8988T (cell line): ENCODE measurements at regions not wholly inside any gene's neighbourhood (a gene's known extent, or its start where the extent isn't known, plus 50 kb on each side); places are given as distances from the start of the nearest gene placed in this dataset.

Experiments used
- DNase-seq: peaks from one replicate; pipeline ENCODE4 v3.0.0; 2011

GRCh38 chr6:112806163-112806865, 459.2 kb downstream of the RFPL4B start:
- no peak for DNase-seq

- no peak for DNase-seq
Observed at GRCh38 chr6:112821476-112821875, 474.3 kb downstream of the RFPL4B start.

DNA sequence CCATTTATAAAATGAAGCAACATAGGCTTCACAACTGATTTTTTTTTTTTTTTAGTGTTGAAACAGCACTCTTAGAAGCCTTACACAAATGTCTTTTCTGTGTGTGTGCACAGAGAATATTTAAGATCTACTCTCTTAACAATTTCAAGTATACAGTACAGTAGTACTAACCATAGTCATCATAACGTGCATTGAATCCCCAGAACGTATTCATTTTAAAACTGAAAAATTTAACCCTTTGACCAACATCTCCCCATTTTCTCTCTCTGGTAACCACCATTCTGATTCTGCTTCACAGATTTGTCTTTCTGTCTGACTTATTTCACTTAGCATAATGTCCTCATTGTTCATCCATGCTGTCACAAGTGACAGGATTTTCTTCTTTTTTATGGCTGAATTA, 475.6 kb downstream of the RFPL4B start:
- DNase-seq, result no peak

DNA sequence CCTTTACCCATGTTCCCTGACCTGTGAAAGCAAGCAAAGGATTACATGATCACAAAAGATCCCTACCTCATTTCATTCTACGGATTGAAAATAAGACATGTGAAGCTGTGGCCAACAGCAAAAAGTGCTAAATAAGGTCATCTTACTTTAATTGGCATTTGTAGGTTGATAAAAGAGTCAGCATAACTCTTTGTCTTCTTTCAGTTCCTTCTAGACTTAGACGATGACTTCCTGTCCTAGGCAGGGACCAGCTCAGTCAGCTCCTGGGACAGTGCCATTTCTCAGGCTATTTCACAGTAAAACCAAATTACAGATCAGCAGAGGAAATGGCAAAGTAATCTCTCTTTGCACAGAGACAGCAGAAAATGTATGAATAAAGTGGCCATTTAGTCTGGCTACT, 480.7 kb downstream of the RFPL4B start:
- DNase-seq, result no peak

GRCh38 chr6:112831022-112831421, 483.9 kb downstream of the RFPL4B start:
- DNase-seq, result no peak

- DNase-seq, result no peak
Observed at GRCh38 chr6:112833581-112834131, 486.5 kb downstream of the RFPL4B start.

DNA sequence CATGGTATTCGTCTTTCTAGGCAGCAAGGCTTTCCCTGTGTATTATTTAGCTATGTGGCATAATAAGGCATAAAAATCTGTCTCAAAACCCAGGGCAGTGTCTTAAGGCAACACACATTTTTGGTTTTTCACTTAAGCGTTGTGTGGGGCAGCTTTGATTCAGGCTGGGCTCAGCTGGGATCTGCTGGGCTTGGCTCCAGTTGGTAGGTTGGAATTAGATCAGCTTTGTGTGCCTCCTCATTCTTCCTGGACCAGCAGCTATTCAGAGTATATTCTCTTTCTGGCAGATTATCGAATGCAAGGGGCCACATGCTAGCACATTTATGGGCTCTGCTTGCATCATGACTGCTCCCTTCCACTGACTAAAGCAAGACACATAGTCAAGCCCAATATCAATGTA, 487.9 kb downstream of the RFPL4B start:
- DNase-seq, result no peak

DNA sequence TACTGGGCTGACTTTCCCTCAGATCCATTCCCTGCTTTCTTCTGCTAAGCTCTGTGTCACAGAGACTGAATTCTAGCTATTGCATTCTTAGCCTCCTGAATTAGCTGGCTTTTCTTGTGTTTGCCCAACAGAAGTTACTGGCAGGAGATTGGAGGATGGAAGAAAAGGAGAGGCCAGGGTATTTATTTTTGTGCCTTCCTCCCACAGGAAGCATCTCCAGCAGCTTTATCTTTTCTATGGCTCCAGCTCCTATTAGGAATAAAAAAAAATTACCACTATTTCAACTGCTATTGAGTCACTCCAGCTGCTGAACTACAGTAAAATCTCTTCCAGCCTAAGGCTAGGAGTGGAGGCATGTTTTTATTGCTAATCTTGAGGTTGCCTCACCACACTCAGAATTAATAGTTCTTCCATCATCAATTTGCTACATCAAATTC, 492.4 kb downstream of the RFPL4B start:
- DNase-seq, result no peak

- DNase-seq, result no peak
Observed at GRCh38 chr6:112841553-112842329, 494.6 kb downstream of the RFPL4B start.

GRCh38 chr6:112842330-112842685, 495.2 kb downstream of the RFPL4B start:
- no peak for DNase-seq

GRCh38 chr6:112846681-112847080, 499.6 kb downstream of the RFPL4B start:
- DNase-seq, result no peak

- DNase-seq, result no peak
Observed at GRCh38 chr6:112851146-112851545, 504.0 kb downstream of the RFPL4B start.

DNA sequence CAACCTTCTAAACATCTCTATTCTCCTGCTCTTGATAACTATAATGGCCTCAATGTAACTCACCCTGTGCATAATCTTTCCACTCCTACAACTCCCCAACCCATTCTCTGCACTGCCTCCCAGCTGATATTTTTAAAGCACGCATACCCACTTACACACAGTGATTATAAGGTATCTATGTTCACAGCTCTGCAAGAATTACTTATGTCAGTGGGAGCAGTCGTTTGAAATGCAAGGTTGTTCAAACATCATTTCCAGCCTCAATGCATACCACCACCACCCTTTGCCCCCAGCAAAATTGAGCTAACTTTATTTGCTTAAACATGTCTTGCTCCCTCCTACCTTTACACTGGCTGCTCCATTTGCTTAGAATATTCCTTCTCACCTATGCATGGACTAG, 506.0 kb downstream of the RFPL4B start:
- DNase-seq, result no peak

DNA sequence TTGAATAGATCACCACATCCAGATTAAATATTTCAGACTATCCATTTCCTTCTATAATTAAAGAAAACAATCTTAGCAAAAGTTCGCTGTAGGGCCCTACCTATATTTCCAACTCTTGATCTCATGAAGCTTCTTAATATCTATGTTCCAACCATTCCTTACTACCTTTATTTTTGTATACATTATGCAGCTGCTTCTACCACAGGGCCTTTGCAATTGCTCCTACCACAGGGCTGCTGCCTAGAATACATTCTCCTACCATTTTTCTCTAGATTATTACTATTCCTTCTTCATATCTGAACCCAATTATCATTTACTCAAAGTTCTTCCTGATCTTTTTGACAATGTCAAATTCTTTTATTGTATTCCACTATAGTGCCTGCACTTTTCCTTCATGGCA, 516.6 kb downstream of the RFPL4B start:
- no peak for DNase-seq

DNA sequence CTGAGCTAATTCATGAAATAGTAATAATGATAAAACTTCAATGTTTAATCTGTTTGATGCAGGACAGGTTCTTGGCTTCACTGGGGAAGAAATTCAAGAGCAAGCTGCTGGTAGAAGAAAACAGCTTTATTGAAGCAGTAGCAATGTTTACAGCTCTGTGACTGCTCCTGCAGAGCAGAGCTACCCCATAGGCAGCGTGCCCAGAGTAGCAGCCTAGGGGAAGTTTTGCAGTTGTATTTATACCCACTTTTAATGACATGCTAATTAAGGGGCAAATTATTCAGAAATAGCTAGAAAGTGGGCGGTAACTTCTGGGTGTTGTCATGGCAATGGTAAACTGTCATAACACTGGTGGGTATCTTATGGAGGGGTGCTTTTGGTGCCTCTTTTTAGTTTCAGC, 518.0 kb downstream of the RFPL4B start:
- DNase-seq, result no peak

GRCh38 chr6:112874881-112875280, 527.8 kb downstream of the RFPL4B start:
- DNase-seq, result no peak

GRCh38 chr6:112877134-112878100, 530.3 kb downstream of the RFPL4B start:
- DNase-seq, result no peak

DNA sequence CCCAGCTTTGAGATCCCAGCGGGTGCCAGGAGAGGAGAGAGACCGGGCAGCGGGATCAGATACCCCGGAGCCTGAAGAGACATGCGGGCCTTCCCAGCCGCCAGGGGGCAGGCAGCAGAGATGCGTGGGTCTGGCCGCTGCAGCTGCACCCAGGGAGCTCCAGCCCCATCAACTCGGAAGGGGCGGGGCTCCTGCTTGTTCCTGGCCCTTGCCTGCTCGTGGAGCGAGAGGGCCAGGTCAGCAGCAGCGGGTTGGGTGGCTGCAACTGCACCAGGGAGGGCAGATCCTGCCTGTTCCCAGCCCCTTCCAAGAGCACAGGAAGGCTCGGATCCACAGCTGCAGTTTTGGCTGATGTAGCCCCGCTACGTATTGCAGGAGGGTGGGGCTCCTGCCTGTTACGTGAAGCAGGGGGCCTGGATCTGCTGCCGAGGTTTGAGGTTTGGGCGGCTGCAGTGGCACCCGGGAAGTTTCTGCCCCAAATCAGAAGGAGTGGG, 532.8 kb downstream of the RFPL4B start:
- peak; percentile 25 for DNase-seq

- no peak for DNase-seq
Observed at GRCh38 chr6:112881027-112881426, 533.9 kb downstream of the RFPL4B start.

- DNase-seq, result no peak
Observed at GRCh38 chr6:112881828-112882780, 535.0 kb downstream of the RFPL4B start.

DNA sequence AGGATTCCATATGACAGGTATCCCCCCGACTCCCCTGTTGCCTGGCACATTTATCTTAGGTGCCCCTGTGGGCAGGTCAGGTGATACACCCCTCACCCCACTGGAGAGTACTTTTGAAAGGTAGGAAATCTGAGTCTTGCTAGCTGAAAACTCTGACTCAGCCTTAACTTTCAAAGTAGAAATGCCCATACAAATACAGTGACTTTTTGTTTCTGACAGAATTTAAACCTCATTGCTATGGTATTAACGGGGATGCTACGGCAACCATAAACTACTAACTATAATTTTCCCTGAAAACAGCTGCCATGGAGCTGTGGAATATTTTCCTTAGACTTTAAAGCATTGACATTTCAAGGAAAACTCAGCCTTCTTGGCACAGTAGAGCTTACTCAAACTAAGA, 536.0 kb downstream of the RFPL4B start:
- no peak for DNase-seq

DNA sequence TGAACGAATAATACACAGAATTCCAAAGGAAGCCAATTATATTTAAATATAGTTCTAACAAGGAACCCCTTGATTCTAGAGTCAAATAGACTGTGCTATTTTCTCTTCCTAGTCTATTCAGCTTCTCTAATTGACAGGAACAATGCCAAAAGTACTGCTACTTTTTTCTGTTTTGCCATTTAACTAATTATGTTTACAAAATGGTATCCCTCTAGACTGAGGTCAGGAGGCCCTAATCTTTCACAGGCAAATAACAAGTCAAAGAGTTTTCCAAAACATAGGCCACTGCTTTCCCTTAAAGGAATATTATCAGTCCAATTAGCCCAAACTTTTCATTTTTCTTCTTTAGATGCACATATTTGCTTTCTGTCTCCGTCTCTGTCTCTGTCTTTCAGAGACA, 539.3 kb downstream of the RFPL4B start:
- no peak for DNase-seq
